GM19455 (cell line): ENCODE measurements at regions not wholly inside any gene's neighbourhood (a gene's known extent, or its start where the extent isn't known, plus 50 kb on each side); places are given as distances from the start of the nearest gene placed in this dataset.

Experiments
- ATAC-seq: cut with Tn5 transposase; IDR thresholded peaks from one replicate; pipeline ENCODE4 v1.9.1; 2021; ENCODE audit not compliant: unreplicated experiment

GRCh38 chr2:16303761-16304160 is 361.9 kb downstream of the CYRIA start:
- ATAC-seq: no peak

GRCh38 chr2:16303273-16303577 is 362.4 kb downstream of the CYRIA start:
- no peak for ATAC-seq

GRCh38 chr2:16302431-16303272 is 362.3 kb downstream of the MYCN start:
- ATAC-seq: no peak

- no peak for ATAC-seq
Measured at GRCh38 chr2:16301961-16302360, 361.6 kb downstream of the MYCN start.

GRCh38 chr2:16298866-16299265 is 358.5 kb downstream of the MYCN start:
- ATAC-seq: no peak

GRCh38 chr2:16296331-16297250 is 356.2 kb downstream of the MYCN start:
- ATAC-seq: no peak

- no peak for ATAC-seq
Measured at GRCh38 chr2:16296038-16296290, 355.6 kb downstream of the MYCN start.

GRCh38 chr2:16294791-16295190 is 354.4 kb downstream of the MYCN start:
- ATAC-seq: no peak

- ATAC-seq: no peak
Measured at GRCh38 chr2:16293871-16294270, 353.5 kb downstream of the MYCN start.

GRCh38 chr2:16293398-16293797 is 353.0 kb downstream of the MYCN start:
- no peak for ATAC-seq

GRCh38 chr2:16291731-16292550 is 351.6 kb downstream of the MYCN start:
- ATAC-seq: no peak

- no peak for ATAC-seq
Measured at GRCh38 chr2:16291226-16291625, 350.9 kb downstream of the MYCN start.

GRCh38 chr2:16290311-16291020 is 350.1 kb downstream of the MYCN start:
- no peak for ATAC-seq

- ATAC-seq: no peak
Measured at GRCh38 chr2:16288371-16289112, 348.2 kb downstream of the MYCN start.

GRCh38 chr2:16287831-16288230 is 347.5 kb downstream of the MYCN start:
- ATAC-seq: no peak

GRCh38 chr2:16287281-16287680 is 346.9 kb downstream of the MYCN start:
- ATAC-seq: no peak

- no peak for ATAC-seq
Measured at GRCh38 chr2:16285813-16286510, 345.6 kb downstream of the MYCN start.

GRCh38 chr2:16284941-16285625 is 344.7 kb downstream of the MYCN start:
- no peak for ATAC-seq
